HG02870 (cell line): ENCODE measurements at regions not wholly inside any gene's neighbourhood (a gene's known extent, or its start where the extent isn't known, plus 50 kb on each side); places are given as distances from the start of the nearest gene placed in this dataset.
"Not testable (repeated sequence)": the region's sequence is repeated elsewhere in the genome, so short reads cannot be mapped to it uniquely, and the experiment has no call there.

Experiments used
- ATAC-seq: cut with Tn5 transposase; IDR thresholded peaks from one replicate; pipeline ENCODE4 v1.9.1; 2021; ENCODE audit warnings: mild to moderate bottlenecking, moderate library complexity; ENCODE audit not compliant: unreplicated experiment

DNA sequence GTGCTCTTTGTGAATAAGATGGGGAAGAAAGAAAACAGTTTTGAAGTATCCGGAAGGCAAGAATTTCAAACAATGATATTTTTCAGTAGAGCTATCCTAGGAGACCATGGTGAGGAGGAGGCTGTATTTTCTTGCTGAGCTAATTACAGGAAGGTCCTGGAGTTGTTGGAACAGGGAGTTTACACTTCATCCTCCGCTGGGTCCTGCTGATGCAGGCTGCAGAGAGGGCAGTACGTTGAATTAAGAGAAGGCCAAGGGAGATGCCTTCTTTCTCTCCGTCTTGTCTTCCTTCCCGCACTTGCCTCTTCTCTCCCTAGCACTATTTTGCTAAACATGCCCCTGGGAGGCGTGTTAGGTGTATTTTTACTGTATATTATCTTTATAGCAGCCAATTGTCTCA, 60.0 kb upstream of the EDAR start:
- ATAC-seq = no peak

DNA sequence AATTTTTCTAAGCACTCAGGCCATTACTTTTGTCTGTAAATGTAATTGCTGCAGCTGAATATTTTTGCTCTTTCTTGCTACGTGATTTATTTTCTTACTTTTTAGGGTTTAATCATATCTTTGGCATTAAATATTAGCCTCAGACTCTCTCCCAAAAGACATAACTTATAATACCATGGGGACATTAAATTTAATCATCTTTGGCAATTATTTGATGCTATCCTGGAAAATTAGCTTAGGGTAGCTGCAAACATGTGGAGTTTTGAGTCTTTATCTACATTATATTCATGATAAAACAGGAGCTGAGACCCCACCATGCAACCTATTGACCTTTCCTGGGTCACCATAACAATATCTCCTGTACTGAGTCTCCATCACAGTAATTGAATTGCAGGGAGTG, 59.1 kb upstream of the EDAR start:
- ATAC-seq = no peak

DNA sequence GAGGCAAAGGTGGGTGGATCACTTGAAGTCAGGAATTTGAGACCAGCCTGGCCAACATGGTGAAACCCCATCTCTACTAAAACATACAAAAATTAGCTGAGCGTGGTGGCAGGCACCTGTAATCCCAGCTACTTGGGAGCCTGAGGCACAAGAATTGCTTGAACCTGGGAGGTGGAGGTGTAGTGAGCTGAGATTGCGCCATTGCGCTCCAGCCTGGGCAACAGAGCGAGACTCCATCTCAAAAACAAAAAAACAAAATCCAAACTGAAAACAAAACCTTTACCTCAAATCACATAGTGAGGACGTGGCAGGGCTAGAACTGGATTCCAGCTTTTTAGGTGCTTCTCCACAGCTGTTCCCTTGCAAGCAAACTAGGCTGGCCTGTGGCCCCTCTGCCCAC, 58.5 kb upstream of the EDAR start:
- ATAC-seq = not testable (repeated sequence)

DNA sequence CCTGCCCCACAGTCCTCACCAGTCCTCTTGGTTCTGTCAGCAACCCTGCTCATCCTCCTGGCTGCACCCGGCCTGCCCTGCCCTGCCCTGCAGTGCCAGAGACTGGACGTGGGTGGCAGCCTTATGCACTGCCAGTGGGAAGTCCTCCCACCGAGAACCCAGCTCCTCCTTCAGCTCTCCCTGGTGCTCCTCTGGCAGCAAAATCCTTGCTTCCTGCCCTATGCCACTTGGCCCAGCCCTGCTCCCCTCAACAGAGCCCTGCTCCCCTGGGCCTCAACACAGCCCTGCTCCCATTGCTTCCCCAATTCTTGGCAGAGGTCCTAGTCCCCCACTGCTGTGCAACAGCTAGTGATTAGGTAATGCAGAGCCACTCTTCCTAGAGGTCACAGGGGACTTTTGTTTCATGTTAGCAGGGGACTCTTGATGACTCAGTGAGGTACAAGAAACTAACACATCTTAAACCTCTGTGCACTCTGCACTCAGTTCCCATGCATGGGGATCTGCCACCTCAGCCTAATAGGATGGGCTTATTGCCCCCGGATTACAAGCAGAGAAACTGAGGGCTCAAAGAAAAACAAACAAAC, 58.0 kb upstream of the EDAR start:
- ATAC-seq = peak; percentile 82

DNA sequence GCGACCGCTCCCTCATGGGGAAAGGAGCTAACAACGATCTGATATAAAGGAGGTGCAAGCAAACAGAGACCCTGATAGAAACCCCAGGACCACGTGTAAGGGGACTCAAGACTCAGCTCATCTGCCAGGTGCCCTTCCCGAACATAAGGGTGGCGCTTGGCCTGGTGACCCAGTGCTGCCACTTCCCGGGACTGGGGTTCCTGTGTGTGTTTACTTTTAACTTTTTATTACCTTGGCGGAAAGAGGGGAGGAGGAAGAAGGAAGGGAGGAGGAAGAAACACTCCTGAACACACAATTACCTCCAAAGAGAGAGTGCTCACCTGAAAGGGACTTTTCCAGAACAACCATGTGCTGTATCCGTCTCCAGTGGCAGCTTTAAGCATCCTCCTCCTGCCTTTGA, 56.5 kb upstream of the EDAR start:
- ATAC-seq = no peak

DNA sequence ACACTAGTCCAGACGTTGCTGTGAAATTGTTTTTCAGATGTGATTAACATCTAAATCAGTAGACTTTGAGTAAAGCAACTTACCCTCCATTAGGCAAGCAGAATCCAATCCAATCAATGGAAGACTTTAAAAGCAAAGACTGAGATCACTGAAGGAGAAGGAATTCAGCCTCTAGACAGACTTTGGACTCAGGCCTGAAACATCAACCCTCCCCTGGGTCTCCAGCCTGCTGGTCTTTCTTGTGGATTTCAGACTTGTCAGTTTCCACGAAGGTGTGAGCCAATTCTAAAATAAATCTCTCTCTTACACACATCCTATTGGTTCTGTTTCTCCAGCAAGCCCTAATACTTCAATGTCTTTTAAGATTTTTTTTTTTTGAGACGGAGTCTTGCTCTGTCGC, 50.0 kb upstream of the EDAR start:
- ATAC-seq = no peak
